Psoas muscle (tissue), 7 donors: ENCODE measurements at regions not wholly inside any gene's neighbourhood (a gene's known extent, or its start where the extent isn't known, plus 50 kb on each side); places are given as distances from the start of the nearest gene placed in this dataset.

Source experiments
- ATAC-seq, 4 donors: fragments of 200-7000 bp; cut with Tn5 transposase; one replicate each; pipeline ENCODE4 v1.9.1; 2020; ENCODE audit warnings: moderate library complexity in 3 of 4, mild to moderate bottlenecking in 2 of 4
- DNase-seq, 2 donors: peaks; one replicate each; pipeline ENCODE4 v3.0.0-alpha.2; 2020
- H3K27ac ChIP-seq: fragments of 200-600 bp; one replicate; pipeline ENCODE4 v1.8.0; 2022
- H3K27me3 ChIP-seq, 3 donors: fragments of 200-600 bp in 1 of 3; one replicate each; pipeline versions ENCODE4 v1.6.1 to v1.8.0; 2013 to 2022; ENCODE audit warnings: low read length in 2 of 3, mild to moderate bottlenecking in 2 of 3, moderate library complexity in 1 of 3; ENCODE audit not compliant: insufficient read depth in 3 of 3
- H3K36me3 ChIP-seq, 2 donors: fragments of 200-600 bp in 1 of 2; one replicate each; pipeline versions ENCODE4 v1.6.1 to v1.8.0; 2013 to 2022; ENCODE audit warnings: low read depth in 1 of 2, mild to moderate bottlenecking in 1 of 2, moderate library complexity in 1 of 2; ENCODE audit not compliant: insufficient read depth in 1 of 2
- H3K4me1 ChIP-seq: fragments of 200-600 bp; one replicate; pipeline ENCODE4 v1.8.0; 2022
- H3K4me3 ChIP-seq: fragments of 200-600 bp; one replicate; pipeline ENCODE4 v1.8.0; 2022; ENCODE audit warnings: mild to moderate bottlenecking
- H3K9me3 ChIP-seq: fragments of 200-600 bp; one replicate; pipeline ENCODE4 v1.8.0; 2022
- CTCF ChIP-seq: fragments of 200-600 bp; IDR thresholded peaks from one replicate; pipeline ENCODE4 v1.8.0; 2022; ENCODE audit warnings: antibody characterized with exemption
- WGBS, 3 donors: extraction: QIAGEN DNeasy Blood & Tissue Kit; methylation state at CpG; one replicate each; pipeline versions ENCODE4 v1.1.6 to v1.1.7; 2013; 5-methylcytosine and 5-hydroxymethylcytosine counted together
- intact Hi-C, 2 donors: fragments of 100-400 bp; cut with DNase I; formaldehyde crosslinking; loops; one replicate each; pipeline versions ENCODE4 v1.11.0 to v1.14.2; 2022
- donor health status: healthy with polysubstance abuse.
- donor health status: DM: no; HTN: no; CAD: no; lungs with moderate emphysema.
- donor health status: Bipolar disorder and iron deficiency.
- donor health status: healthy.
- donor health status: DM: yes; HTN: yes; CAD: no.
- donor health status: DM: no; HTN: no; CAD: no.
- donor health status: DM: yes; HTN: yes; CAD: no.

- 12 to 24% (median 15%) methylated on average over 5 of the region's 5 CpGs for WGBS, 3 donors
- intact Hi-C loops, result no loop called here
- no peaks in the 10 kb centered on the region for H3K9me3 ChIP-seq
- no peak for DNase-seq
- H3K4me3 ChIP-seq, result no peak overlapping the region
- ATAC-seq, result no peak
- no peak overlapping the region for H3K27ac ChIP-seq
- TF ChIP-seq CTCF, result no peak
- no peaks in the 10 kb centered on the region for H3K4me1 ChIP-seq
- no peaks in the 10 kb centered on the region for H3K36me3 ChIP-seq
- H3K27me3 ChIP-seq, result peaks cover 0 to 3% (median 2%) of the 10 kb centered on the region in 3 donors
These were observed 65.1 kb upstream of the SFMBT2 start for GRCh38 chr10:7475939-7476338.

- H3K9me3 ChIP-seq, result no peaks in the 10 kb centered on the region
- no peak for TF ChIP-seq CTCF
- peaks cover 0 to 3% (median 2%) of the 10 kb centered on the region in 3 donors for H3K27me3 ChIP-seq
- 8 to 11% (median 10%) methylated on average over 26 of the region's 26 CpGs for WGBS, 3 donors
- no peaks in the 10 kb centered on the region for H3K4me1 ChIP-seq
- no peaks in the 10 kb centered on the region for H3K36me3 ChIP-seq
- DNase-seq (peak; percentile 29 to 63), ATAC-seq (peak in 3 of 4 donors; percentile 27 to 51 (median 42))
- intact Hi-C loops, result no loop called here
- no peak overlapping the region for H3K4me3 ChIP-seq
- no peak overlapping the region for H3K27ac ChIP-seq
These were observed 64.4 kb upstream of the SFMBT2 start for GRCh38 chr10:7475046-7475911.

GRCh38 chr10:7474388-7474787, 63.6 kb upstream of the SFMBT2 start:
- WGBS, 3 donors, result 71 to 79% (median 75%) methylated on average over 7 of the region's 7 CpGs
- TF ChIP-seq CTCF, result no peak
- Histone ChIP-seq H3K36me3 (no peaks in the 10 kb centered on the region), H3K4me3 (no peak overlapping the region), H3K27me3 (peaks cover 2 to 3% (median 2%) of the 10 kb centered on the region in 3 donors), H3K9me3 (no peaks in the 10 kb centered on the region), H3K4me1 (no peaks in the 10 kb centered on the region), H3K27ac (no peak overlapping the region)
- DNase-seq, result no peak
- intact Hi-C loops, result no loop called here
- no peak for ATAC-seq

- no peak for ATAC-seq
These were observed 62.6 kb upstream of the SFMBT2 start for GRCh38 chr10:7473474-7473873.

More at GRCh38 chr10:7473474-7473873, 62.6 kb upstream of the SFMBT2 start:
- intact Hi-C loops, result no loop called here
- no peak for DNase-seq
- no peak for TF ChIP-seq CTCF
- H3K27me3 ChIP-seq, result peaks cover 2 to 7% (median 3%) of the 10 kb centered on the region in 3 donors
- no peaks in the 10 kb centered on the region for H3K36me3 ChIP-seq
- no peaks in the 10 kb centered on the region for H3K9me3 ChIP-seq
- H3K4me3 ChIP-seq, result no peak overlapping the region
- no peaks in the 10 kb centered on the region for H3K4me1 ChIP-seq
- H3K27ac ChIP-seq, result no peak overlapping the region
